ENCODE measurements at regions not wholly inside any gene's neighbourhood (a gene's known extent, or its start where the extent isn't known, plus 50 kb on each side); places are given as distances from the start of the nearest gene placed in this dataset.

GRCh38 chr18:25621682-25622081 is 269.7 kb upstream of the ZNF521 start:
- no peak for DNase-seq

GRCh38 chr18:25621144-25621543 is 269.2 kb upstream of the ZNF521 start:
- DNase-seq: no peak

- DNase-seq: no peak
Observed at GRCh38 chr18:25614168-25614567, 262.2 kb upstream of the ZNF521 start.

- DNase-seq: no peak
Observed at GRCh38 chr18:25612466-25612865, 260.5 kb upstream of the ZNF521 start.

- DNase-seq: no peak
Observed at GRCh38 chr18:25608091-25608490, 256.1 kb upstream of the ZNF521 start.

- no peak for DNase-seq
Observed at GRCh38 chr18:25604894-25605597, 253.1 kb upstream of the ZNF521 start.

- DNase-seq: no peak
Observed at GRCh38 chr18:25604196-25604893, 252.4 kb upstream of the ZNF521 start.

- DNase-seq: no peak
Observed at GRCh38 chr18:25599443-25599842, 247.5 kb upstream of the ZNF521 start.

- no peak for DNase-seq
Observed at GRCh38 chr18:25597476-25597875, 245.5 kb upstream of the ZNF521 start.

GRCh38 chr18:25595274-25596060 is 243.5 kb upstream of the ZNF521 start:
- no peak for DNase-seq

- DNase-seq: no peak
Observed at GRCh38 chr18:25594351-25594750, 242.4 kb upstream of the ZNF521 start.

- no peak for DNase-seq
Observed at GRCh38 chr18:25592804-25593360, 240.9 kb upstream of the ZNF521 start.

GRCh38 chr18:25590456-25590855 is 238.5 kb upstream of the ZNF521 start:
- no peak for DNase-seq

- DNase-seq: no peak
Observed at GRCh38 chr18:25587545-25587944, 235.6 kb upstream of the ZNF521 start.

GRCh38 chr18:25568986-25569385 is 217.0 kb upstream of the ZNF521 start:
- no peak for DNase-seq

- DNase-seq: no peak
Observed at GRCh38 chr18:25563816-25564683, 212.1 kb upstream of the ZNF521 start.

- no peak for DNase-seq
Observed at GRCh38 chr18:25563346-25563745, 211.4 kb upstream of the ZNF521 start.

- no peak for DNase-seq
Observed at GRCh38 chr18:25561918-25562317, 210.0 kb upstream of the ZNF521 start.

GRCh38 chr18:25560369-25560768 is 208.4 kb upstream of the ZNF521 start:
- no peak for DNase-seq

GRCh38 chr18:25557011-25557410 is 205.0 kb upstream of the ZNF521 start:
- no peak for DNase-seq

- DNase-seq: no peak
Observed at GRCh38 chr18:25553631-25554263, 201.8 kb upstream of the ZNF521 start.
